ENCODE measurements at regions not wholly inside any gene's neighbourhood (a gene's known extent, or its start where the extent isn't known, plus 50 kb on each side); places are given as distances from the start of the nearest gene placed in this dataset.
"Not testable (repeated sequence)": the region's sequence is repeated elsewhere in the genome, so short reads cannot be mapped to it uniquely, and the experiment has no call there.

DNA sequence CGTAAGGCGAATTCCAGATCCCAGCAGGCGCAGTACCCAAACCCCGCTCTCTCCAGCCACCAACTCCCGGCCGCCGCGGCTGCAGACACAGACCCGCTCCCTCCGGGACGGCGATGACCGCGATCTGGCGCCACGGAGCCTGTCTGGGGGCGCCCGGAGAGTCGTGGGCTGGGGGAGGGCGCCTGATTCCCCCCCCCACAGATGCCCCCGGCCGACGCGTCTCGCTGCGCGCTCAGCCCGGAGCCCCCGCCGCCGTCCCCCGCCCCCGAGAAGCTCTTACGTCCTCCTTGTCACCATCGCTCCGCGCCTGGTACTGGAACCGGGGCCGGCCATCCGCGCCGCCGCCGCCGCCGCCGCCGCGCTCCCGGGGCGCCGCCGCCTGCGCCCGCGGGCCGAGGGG is 173.6 kb downstream of the ATP6V0E2 start:
- DNase-seq: peak in 1 of 4 experiments; percentile 3

DNA sequence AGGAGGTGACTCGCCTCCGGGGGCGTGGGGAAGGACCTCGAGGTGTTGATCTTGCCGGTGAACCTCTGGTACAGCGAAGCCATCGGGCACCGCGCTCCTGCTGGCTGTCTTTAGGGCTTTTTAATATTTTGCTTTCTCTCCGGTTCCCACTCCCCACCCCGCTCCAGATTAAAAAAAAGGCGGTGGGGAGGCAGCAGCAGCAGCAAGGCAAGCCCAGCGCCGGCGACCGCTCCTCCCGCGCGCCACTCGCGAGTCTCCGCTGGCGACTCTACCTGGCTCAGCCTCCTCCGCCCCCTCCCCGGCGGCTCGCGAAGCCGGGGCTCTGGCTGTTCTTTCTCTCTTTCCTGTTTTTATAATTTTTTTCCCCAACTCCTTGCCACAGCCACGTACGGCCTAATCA is 174.0 kb downstream of the ATP6V0E2 start:
- peak in 1 of 4 experiments; percentile 4 for DNase-seq

DNA sequence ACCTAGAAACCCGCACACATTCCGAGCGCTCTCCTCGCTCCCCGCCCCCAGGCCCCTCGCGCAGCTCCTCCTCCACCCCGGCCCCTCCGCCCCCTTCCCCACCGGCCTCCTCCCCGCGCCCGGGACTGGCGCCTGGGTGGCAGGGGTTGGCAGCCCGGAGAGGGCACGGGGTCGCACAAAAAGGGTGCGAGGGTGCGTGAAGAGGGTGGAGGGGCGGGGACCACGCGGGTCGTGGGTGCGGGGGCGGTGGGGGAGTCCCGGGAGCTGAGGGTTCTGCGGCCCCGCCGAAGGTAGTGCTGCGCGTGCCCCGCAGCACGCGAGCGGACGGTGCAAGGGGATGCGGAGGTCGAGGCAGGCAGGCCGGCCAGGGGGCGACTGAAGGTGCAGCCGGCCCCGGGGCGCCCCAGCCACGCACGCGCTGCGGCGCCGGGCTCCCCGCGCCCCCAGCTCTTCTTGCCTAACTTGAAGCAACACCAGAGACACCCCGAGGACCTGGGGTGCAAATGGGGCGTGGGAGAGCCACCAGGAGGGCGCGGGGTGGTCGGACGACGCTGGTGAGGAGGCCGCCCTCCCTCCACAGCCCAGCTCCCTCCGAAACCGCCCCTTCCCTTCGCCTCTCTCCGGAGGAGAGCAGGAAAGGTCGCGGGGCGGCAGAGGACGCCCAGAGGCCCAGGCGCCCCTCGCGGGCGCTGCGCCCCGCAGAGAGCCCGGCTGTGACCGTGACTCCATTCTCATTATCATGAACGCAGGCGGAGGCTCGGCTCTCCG is 174.7 kb downstream of the ATP6V0E2 start:
- peak in 1 of 4 experiments; percentile 3 for DNase-seq

DNA sequence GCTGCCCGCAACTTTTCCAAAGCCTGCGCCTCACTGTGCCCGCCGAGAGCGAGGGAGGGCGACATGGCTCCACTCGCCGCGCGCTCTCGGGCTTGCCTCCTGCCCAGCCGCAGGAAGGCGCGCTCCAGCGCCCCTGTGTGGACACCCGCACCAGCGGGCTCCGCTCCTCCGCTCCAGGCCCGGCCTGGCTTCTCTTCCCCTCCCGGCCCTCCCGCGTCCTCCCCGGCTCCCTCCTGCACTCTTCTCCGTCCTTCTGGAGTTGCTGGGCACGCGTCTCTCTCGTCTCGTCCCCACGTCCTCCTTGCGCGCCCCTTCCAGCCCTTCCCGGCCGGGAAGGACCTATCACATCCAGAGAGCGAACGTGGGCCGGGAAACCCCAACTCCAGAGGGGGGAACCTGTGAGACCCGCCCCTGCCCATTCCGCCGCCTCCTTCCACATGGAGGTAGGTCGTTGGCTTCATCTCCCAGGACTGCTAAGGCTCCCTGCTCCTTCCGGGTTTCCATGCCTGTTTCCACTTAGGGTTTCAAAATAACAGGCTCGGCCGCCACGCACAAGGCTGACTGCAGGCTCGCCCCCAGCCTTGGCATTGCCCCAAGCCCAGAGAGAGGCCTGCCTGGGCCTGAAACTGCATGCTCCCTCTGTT is 175.4 kb downstream of the ATP6V0E2 start:
- peak in 1 of 4 experiments; percentile 3 for DNase-seq

DNA sequence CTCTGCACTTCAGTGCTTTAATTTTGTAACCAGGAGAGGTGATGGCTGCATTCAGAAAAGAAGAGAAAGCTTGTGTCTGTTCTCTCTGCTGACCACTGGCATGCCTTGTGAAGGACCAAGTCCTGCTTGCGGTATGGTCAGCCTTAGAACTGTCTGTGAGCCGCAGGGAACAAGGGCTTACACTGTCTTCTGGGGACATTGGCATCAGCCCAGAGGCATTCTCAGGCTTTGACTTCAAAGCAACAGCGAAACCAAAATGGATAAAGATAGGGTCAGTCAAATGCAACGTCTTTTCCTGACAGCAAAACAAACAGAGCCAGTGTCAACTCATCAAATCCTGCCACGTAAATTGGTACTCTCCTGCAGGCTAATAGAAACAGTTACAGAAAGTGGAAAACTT is 179.6 kb downstream of the ATP6V0E2 start:
- not testable (repeated sequence) for DNase-seq

DNA sequence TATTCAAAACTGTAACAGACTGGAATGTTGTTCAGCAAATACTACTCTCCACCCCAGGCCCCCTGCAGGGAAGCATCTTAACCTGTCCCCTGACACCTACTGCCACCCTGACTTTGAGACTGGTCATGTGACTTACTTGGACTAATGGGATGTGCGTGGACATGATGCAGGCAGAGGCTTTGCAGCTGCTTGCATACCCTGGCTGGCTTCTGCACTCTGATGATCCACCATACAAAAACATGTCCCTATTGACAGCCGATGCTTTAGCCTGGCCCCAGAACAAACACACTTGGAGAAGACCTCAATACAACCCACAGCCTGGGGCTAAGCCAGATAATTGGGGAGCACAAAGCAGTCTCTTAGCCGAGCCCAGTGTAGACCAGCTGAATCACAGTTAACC is 180.5 kb downstream of the ATP6V0E2 start:
- DNase-seq: not testable (repeated sequence)

DNA sequence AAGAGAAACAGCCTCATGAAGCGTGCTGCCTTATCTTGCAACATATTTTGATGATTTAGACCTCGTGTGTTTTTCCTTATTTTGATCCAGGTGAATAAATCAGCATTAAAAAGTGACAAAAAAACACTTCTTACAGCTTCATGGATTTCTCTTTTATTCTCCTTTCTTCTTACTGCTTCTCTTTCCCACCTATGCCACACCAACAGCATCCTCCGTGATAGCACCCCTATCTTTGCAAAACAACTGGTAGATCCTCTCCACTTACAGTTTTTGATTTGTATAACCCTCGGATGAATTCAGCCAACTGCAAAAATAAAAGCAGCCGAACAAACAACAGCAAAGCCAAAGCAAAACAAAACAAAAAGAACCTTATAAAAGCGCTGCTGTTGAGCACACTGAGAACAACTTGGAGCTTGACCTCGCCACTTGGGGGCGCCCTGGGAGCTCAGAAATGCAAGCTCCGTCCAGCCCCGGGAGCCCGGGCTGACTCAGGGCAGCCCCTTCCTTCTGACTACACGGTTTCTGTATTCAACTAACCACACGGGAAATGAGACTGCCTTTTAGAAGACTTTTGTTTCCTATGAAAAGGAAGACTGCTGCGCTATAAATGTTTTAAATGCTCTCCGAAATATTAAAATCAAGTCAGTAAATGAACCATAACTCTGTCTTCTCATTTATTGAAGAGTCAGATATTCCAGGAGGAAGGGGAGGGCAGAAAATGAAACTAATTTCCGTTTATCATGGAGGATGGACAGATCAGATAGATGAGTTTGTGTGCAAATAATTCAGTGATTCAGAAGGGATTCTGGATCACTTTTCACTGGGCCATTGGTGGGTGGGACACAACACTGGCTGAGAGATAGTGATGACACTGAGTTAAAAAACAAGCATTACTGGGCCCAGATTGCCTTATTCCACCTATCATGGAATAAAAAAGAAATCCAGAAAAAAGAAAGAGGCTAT is 186.8 kb downstream of the ATP6V0E2 start:
- DNase-seq: not testable (repeated sequence)

DNA sequence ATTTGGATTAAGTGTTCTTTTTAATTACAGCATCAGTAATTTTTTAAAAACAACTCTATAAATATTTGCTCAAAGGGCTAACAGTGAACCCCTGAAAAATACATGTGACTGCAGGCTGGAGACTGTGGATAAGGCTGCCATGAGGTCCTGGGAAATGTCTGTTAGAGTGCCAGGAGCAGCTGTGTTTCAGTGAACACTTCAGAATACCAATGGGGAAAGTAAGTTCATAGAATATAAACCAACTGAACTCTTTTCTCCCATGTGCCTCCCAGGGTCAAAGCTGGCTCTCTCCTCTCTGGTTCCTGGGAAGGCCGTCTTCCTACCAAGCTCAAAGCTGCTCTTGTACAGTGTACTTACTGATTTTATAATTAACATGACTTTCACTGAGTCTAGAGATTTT is 189.4 kb downstream of the ATP6V0E2 start:
- not testable (repeated sequence) for DNase-seq

DNA sequence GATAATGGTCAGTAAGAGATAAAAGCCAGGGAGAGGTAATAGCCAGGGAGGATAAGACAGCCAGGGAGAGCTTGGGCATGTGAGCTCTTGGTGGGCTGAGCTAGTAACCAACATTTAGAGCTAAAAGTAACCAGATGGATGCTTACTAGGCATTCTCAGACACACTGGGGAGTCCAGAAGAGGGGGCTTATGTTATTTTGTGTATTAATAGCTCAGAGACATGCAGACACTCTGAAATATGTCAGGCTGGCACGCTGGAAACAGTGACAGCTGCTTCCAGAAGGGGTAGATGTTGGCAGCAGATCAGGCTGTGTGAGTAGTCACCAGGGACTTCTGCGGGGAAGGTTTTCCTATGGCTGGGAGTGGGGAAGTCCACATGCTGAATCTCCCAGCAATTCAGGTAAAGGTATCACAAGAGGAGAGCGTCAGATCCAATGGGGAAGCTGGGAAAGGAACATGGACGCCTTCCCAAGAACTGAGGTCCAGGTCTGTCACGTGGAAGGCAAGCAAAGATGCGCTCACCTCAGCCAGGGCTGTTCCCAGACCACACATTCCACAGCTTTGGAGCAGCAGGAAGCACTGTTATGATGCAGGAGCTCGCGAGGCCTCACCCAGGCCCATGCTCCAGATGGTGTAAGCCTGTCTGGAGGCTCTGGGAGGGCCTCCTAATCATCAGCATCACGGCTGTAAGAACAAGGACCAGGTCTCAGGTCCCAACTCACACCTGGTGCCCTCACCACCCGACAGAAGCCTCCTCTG is 196.0 kb downstream of the ATP6V0E2 start:
- DNase-seq: not testable (repeated sequence)

DNA sequence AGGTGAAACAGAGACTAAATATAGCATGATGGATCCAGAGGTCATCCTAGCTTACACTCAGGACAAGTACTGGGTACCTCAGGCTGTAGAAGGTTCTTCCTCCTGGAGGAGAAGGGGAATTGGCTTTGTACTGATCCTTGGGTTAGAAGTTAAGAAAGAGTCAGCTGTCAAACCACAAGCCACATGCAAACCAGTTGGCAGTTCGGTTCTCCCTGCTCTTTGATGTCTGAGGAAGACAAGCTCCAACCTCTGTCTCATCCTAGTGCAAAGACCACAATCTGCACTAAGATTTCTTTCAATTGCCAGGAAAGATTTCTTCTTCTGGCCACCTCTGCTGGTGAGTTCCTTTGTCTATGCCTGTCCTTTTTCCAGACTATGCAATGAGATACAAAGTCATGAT is 203.8 kb downstream of the ATP6V0E2 start:
- DNase-seq: peak in 1 of 4 experiments; percentile 14

DNA sequence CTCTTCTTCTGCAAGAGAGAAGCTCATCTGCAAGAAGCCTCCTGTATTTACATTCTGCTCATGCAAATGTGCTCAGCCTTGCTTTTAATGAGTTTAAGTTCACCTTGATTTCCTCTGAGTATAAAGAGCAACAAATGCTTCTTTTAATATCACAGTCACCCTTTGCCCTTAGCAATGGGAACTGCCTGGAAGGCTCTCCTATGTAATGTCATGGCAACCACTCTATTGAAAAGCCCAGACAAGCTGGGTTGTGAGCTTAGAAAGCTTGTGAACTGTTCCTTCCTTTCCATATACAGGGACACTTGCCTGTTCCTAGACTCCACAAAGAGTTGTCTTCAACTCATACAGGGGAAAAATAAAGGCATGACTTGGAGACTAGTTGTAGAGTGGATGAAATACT is 208.1 kb downstream of the ATP6V0E2 start:
- not testable (repeated sequence) for DNase-seq

DNA sequence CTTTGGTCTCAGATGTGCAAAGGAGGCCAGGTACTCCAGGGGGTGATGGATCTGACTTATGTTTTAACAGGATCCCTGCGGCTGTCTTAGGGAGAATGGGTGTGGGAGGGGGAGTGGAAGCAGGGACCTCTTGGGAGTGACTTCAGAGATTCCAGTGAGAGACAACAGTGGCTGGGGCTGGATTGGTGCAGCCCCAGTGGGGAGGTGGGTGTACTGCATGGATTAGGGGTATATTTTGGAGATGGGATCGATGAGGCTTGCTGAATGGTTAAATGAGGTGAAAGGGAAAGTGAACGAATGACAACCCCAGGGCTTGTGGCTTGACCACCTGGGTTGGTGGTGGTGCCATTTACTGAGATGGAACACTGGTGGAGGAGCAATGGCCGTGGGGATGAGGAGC is 211.0 kb downstream of the ATP6V0E2 start:
- DNase-seq: not testable (repeated sequence)

DNA sequence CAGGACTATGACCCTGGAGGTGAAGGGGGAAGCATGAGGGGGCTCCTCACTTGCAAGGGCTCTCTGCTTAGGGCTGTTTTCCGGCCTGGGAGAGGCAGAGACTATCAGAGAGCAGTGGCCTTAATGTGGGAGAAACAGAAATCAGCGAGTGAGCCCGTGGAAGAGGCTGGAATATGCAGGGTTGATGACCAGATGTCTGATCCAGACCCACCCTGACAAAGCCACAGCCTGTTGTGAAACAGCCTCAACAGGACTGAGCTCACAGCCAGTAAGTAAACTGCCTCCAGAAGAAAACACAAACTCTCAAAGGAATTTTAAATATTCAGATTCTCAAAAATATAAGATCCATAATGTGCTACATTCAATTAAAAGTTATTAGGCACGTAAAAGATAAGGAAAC is 213.7 kb downstream of the ATP6V0E2 start:
- DNase-seq: peak in 1 of 4 experiments; percentile 11

DNA sequence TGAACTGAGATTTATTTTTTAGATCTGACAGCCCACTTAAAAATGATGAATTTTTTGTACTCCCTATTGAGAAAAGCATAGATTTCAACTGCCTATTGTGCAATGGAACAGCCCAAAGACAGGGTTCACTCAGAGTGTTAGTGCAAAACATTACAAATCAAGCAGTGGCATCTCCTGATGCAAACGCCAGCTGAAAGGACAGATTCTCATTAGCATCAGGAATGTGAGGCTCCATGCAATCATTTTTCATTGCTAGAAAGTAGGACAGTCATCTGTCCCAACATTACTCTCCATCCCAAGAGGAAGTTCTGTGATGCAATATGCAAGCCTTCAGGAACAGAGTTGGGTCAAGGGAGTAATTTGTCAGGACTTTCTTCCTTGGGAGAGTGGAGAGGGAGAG is 215.4 kb downstream of the ATP6V0E2 start:
- peak in 2 of 4 experiments; percentile 8 to 15 for DNase-seq

DNA sequence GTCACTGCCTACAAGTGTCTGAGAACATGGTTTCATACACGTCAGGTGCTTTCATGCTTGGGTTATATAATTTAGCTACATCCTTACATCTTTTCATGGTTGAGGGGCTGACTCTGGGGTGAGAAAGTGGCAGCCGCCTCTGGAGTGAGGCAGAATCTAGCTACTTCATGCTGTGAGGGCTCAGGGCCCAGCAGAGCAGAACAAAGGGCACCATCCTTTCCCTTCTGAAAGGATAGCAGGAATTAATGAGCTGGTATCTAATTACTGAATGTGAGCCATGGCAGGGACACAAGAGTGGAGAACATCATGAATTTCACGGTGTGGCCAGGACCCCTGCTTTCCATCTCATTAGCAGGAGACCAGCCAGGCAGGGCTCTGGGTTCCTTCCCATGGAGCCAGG is 217.0 kb downstream of the ATP6V0E2 start:
- not testable (repeated sequence) for DNase-seq

DNA sequence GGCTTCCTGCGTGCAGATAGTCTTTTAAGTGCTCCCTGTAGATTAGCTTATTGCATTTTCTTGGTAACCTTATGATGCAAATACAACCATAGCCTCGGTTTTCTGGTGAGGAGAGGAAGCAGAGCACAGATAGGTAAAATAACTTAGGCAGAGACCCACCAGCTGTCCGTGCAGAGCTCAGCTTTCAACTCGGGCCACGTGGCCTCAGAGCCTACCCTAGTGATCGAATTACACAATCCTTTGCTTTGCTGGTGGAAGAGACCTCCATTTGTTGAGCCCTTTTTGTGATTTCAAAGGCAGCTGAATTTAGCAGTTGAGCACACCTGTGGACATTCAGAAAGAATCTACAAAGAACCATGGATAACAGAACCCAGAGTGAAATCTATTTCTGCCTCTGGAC is 220.1 kb downstream of the ATP6V0E2 start:
- DNase-seq: not testable (repeated sequence)

DNA sequence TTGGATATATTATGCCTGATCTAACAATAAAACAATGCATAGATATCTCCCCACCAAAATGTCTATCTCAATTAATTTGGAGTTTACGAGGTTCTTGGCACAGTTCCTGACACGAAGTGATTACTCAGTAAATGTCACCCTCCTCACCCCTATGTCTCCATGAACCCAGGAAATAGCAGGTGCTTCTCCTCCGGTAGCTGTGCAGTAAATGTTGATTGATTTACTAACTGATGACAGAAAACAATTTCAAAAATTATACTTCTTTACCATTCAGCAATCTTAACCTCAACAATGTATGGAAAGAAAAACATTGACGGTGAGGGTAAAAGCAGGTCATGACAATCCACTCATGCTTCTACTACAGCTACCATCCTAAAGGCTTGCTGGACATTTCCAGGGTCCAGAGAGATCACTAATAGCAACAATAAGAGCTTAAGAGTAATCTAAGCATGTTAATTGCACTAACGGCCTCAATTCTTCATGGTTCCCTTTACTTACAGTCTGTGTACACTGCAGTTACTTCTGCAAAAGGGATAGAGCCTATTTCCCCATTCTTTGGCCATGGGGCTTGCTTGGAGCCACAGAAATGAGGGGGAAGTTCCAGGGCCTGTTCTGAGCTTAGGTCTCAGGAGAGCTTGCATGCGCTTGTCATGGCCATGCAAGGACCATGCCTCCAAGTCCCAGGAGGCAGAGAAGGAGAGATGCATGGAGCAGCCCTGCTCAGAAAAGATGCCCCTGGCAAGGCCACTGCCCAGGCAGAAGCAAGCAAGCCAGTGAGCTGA is 222.6 kb downstream of the ATP6V0E2 start:
- peak; percentile 78 to 87 (median 86) for DNase-seq

DNA sequence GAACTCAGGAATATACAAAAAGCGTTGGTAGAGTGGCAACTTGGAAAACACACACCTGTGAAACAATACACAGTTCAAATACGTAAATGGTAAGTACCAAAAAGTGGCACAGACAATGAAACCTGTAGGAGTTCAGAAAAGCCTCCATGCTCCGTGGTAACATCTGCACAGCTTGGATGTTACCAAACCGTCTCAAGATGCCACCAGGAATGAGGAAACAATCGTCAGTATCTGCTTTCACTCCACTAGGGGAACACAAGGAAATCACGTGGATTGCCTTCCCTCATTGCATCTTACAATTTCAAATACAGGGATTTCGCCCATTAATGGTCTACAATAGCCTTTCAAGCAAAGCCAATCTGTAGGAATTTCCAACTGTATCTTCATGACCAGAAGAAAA is 224.6 kb upstream of the LRRC61 start:
- DNase-seq: peak; percentile 19 to 60 (median 48)

DNA sequence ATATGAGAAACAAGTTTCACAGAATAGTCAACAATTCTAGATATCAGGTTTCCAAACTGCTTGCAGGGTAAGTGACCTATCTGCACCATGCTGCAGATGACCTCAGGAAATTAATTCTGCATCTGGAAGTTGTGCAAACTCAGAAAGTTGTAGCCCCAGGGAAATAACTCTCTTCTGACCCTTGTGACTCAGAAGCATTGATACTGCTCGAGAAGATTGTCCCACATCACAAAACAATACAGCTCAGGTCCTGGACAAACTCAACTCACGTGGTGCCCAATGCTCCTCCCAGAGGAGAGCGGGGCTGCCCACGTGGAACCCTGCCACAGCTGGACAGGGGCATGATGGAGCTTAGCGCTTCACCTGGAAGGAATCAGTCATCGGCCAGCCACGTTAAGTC is 221.9 kb upstream of the LRRC61 start:
- not testable (repeated sequence) for DNase-seq

DNA sequence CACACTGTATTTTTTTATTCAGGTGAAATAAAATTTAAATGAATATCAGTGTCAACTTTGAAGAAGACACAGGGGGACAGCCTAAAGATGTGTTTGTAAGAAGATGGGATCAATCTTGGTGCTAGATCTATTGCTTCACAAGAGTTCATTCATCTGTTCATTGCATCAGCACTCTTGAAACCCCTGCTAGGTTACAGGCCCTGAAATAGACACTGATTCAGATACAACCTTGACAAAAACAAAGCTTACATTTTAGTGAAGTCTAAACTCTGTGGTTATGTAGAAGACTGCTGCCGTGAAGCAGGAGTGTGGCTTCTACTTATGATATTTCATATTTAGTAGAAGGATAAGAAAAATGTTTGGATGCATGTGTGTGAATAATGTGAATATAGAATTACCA is 215.9 kb upstream of the LRRC61 start:
- DNase-seq: not testable (repeated sequence)

DNA sequence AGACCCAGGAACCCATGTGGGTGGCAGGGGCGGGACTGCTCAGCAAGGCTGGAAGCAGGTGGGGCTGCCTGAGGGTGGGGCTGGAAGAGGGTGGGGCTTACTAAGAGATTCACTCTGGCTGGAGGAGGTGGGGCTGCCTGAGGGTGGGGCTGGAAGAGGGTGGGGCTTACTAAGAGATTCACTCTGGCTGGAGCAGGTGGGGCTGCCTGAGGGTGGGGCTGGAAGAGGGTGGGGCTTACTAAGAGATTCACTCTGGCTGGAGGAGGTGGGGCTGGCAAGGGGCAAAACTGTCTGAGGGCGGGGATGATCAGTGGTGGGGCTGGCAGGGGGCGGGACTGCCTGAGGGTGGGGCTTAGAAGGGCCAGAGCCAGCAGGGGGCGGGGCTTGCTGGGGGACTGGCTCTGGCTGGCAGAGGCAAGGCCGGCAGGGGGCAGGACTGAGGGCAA is 212.8 kb upstream of the LRRC61 start:
- not testable (repeated sequence) for DNase-seq
